ENCODE measurements at regions not wholly inside any gene's neighbourhood (a gene's known extent, or its start where the extent isn't known, plus 50 kb on each side); places are given as distances from the start of the nearest gene placed in this dataset.

DNA sequence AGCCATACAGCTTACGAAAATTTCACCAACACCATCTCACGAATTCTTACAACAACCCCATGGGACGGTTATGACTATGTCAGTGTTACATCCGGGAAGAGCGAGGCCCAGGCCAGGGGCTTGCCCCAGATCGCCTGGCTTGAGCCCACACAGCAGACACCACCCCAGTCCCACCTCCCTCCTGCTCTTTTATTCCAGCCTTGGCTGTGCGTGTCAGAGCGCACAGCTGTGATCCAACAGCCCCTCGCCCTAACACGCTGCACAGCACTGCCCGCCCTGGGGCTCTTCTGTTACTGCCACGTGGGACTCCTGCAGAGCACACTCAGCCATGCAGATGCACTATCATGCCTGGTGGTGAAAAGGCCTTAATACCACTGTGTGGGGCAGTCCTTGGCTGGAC, 127.9 kb downstream of the ENGASE start:
- TF ChIP-seq, protein P1, sequence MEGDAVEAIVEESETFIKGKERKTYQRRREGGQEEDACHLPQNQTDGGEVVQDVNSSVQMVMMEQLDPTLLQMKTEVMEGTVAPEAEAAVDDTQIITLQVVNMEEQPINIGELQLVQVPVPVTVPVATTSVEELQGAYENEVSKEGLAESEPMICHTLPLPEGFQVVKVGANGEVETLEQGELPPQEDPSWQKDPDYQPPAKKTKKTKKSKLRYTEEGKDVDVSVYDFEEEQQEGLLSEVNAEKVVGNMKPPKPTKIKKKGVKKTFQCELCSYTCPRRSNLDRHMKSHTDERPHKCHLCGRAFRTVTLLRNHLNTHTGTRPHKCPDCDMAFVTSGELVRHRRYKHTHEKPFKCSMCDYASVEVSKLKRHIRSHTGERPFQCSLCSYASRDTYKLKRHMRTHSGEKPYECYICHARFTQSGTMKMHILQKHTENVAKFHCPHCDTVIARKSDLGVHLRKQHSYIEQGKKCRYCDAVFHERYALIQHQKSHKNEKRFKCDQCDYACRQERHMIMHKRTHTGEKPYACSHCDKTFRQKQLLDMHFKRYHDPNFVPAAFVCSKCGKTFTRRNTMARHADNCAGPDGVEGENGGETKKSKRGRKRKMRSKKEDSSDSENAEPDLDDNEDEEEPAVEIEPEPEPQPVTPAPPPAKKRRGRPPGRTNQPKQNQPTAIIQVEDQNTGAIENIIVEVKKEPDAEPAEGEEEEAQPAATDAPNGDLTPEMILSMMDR (IDR thresholded peaks at IDR 0.05; ENCODE audit: extremely low read depth in 1 of 2, insufficient read depth in 1 of 2, low read depth in 1 of 2, low read length in 2 of 2) = no peak
- no peak for TF ChIP-seq POLR2A (IDR thresholded peaks at IDR 0.05; ENCODE audit: low read depth, low read length)
- TF ChIP-seq, protein P2, sequence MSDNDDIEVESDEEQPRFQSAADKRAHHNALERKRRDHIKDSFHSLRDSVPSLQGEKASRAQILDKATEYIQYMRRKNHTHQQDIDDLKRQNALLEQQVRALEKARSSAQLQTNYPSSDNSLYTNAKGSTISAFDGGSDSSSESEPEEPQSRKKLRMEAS (IDR thresholded peaks at IDR 0.05; ENCODE audit: insufficient read depth, insufficient read length) = no peak
- TF ChIP-seq JUN (IDR thresholded peaks at IDR 0.05; ENCODE audit: borderline replicate concordance, insufficient read depth, insufficient read length, low read depth) = no peak
- no peak for TF ChIP-seq EZH2 (IDR thresholded peaks at IDR 0.05; ENCODE audit: borderline replicate concordance, low read depth, low read length, severe bottlenecking)
